HG02588 (cell line): ENCODE measurements at regions not wholly inside any gene's neighbourhood (a gene's known extent, or its start where the extent isn't known, plus 50 kb on each side); places are given as distances from the start of the nearest gene placed in this dataset.

ENCODE experiments used
- ATAC-seq: cut with Tn5 transposase; IDR thresholded peaks from one replicate; pipeline ENCODE4 v1.9.1; 2021; ENCODE audit warnings: mild to moderate bottlenecking, moderate library complexity; ENCODE audit not compliant: unreplicated experiment

DNA sequence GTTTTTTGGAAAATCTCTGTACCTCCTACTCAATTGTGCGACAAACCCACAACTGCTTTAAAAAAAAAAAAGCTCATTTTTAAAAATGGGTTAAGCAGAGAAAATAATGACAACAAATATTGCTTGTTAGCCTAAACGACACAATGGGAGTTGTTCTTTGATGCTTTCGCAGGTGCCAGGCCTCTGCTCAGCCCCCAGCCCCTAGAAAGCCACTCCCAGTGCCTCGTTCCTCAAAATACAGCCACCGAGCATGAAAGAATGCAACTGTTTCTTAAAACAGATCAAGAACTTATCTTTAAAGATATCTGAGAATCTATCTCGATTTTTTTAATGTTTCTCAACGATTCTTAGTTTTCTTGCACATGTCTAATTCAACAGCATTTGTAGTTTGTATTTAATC is 85.2 kb upstream of the PFKP start:
- ATAC-seq, result no peak

DNA sequence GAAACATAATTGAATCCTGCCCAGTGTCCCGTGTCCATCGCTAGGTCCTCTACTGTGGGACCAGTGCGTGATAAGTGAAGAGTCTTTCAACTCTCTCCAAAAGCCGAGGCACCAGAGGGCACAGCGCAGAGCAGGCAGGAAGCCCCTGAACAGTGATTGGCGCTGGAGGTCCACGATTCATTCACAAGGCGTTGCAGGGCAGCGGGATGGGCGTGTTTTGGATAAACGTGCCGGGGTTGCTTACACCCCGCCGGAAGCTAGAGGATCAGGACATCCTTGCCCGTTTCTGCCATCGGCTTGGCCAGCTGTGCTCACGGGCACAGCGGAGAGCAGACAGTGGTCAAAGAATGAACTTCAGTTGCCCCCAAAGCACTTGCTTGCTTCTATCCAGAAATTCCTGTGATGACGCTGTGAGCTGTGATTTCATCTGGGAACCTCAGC is 86.0 kb upstream of the PFKP start:
- ATAC-seq, result no peak

DNA sequence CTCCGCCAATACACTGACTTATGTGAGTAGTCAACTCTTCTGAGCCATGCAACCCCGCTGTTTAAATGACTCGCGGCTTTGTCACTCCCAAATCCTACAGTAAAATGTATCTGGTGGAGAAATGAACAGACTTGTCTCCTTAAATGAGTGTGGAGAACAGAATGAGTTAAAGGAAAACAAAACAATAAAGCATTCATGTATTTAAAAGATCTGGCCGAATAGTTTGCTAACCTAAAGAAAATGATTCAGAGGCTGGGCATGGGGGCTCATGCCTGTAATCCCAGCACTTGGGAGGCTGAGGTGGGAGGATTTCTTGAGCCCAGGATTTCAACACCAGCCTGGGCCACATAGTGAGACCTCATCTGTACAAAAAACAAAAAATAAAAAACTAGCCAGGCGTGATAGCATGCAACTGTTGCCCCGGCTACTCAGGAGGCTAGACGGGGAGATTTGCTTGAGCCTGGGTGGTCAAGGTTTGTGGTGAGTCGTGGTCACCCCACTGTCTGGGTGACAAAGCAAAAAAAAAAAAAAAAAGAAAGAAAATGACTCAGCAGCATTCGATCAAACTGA is 86.5 kb upstream of the PFKP start:
- no peak for ATAC-seq

DNA sequence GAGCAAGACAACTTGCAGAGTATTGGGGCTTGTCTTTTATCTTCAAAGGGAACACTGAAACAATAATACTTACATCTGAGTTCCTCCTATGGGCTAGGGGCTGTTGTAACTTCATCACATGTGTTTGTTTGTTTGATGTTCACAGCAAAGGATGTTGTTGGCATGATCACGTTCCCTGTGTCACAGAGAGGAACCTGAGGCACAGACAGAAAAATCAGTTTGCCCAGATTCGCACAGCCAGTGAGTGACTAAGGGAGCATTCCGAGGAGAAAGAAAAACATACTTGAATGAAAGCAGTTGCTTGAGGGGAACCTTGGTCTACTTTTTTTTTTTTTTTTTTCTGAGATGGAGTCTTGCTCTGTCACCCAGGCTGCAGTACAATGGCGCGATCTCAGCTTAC is 87.2 kb upstream of the PFKP start:
- ATAC-seq, result no peak

DNA sequence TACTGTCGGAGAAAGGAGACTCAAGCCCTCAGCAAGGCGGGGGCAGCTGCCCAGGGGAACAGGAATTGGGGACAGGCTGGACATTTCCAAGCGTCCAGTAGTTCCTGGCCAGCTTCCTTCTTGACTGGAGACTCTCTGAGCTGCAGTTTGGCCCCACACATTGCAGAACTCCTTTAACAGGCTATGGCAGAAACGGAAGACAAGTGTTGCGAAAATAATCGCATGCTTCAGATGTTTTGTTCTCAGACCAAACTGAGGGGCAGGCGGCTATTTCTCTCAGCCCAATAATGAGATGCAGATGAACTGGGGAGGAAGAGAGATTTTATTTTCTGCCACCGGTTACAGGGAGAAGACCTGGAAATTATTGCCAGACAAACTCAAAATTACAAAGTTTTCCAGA is 88.0 kb upstream of the PFKP start:
- ATAC-seq, result no peak

GRCh38 chr10:2978574-2979273 is 88.6 kb upstream of the PFKP start:
- ATAC-seq, result no peak

DNA sequence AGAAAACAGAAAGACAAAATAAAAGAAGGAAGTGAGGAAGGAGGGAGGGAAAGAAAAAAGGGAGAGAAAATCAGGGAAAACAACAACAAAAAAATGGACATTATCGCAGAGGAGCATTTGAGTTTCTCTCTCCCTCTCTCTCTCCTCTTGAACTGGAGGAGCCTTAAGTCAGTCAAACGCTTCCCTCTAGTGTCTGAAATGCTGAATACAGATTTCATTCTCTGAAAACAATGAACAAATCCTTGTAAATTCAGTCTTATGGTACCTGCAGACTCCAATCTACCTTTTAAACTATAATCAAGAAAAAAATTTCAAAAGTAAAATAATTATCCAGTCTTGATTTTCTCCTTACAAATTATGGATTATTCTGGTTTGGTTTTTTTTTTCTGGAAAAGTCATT is 89.2 kb upstream of the PFKP start:
- peak; percentile 50 for ATAC-seq

- no peak for ATAC-seq
Measured at GRCh38 chr10:2974503-2975207, 92.7 kb upstream of the PFKP start.

DNA sequence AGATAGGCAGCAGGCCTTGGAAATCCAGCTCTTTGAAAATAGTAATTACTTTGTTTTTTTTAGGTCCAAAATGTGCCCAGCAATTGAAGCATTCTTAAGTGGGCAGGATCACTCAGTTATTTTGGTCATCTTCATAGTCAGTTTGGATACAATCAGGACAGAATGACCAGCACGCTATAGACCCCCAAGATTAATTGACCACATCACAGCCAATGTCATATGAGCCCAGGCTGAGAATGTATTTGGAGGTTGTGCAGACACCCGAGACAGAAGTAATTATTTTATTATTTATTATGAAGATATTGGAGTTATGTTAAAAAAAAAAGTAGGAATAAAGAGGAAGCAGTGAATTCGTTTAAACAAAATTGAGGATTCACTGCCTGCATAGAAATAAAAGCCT is 93.3 kb upstream of the PFKP start:
- no peak for ATAC-seq

DNA sequence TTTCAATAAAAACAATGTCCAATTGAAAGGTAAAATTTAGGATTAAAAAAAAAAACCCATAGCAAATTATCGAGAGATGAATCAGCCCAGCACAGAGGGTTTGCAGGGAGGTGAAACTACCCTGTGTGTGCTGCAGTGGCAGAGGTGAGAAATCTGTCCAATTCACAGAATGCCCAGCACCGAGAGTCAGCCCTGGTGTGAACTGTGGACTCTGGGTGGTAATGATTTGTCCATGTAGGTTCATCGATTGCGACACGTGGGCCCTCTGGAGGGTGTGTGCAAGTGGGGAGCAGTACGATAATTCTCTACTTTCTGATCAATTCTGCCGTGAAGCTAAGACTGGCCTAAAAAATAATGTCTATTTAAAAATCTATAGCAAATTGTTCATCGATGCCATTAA is 94.5 kb upstream of the PFKP start:
- ATAC-seq, result no peak

DNA sequence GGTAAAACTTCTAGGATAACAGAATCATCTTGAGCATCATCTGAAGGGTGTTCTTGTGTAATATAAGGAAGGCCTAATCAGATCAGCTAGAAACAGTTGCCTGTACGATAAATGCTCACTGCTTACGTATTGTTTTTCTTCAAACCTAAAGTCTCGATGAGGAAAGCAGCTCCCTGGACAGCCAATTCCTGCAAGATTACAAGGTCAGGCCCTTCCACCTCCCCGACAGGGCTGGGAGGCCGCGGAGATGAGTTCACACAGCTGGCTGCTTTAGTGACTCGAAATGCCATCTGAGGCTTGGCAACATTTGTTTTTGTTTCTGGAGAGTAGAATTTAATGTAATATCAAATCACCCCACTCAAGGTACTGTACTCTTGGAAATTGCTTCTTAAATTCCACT is 95.1 kb upstream of the PFKP start:
- no peak for ATAC-seq

- no peak for ATAC-seq
Measured at GRCh38 chr10:2970190-2970823, 97.0 kb upstream of the PFKP start.

DNA sequence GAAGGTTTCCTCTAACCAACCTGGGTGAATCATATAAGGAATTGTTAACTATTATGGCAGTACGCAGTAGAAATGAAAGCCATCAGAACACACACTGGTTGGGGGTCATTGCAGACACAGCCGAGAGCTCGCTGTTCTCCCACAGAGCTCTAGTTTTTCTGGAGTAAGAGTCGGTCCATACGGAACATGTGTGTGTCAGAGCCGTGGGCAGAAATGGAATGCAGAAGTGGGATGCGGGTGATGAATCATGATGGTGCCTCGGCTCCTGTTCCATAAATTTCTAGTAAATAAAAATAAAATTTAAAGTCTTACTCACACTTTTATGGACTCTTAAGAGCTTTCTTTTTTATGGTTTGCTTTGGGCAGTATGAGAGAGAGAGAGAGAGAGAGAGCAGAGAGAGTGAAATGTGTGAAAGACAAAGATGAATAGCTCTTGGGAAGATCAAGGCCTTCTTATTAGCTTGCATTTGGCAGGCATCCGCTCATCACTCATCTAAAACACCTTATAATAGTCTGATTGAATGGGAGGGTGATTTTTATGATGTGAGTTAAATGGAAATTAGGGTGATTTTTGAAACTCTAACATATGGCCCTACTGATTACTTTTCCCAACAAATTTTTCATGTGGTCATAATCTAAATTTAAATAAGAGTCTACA is 98.8 kb upstream of the PFKP start:
- ATAC-seq, result no peak

GRCh38 chr10:2966134-2966533 is 101.2 kb upstream of the PFKP start:
- no peak for ATAC-seq

DNA sequence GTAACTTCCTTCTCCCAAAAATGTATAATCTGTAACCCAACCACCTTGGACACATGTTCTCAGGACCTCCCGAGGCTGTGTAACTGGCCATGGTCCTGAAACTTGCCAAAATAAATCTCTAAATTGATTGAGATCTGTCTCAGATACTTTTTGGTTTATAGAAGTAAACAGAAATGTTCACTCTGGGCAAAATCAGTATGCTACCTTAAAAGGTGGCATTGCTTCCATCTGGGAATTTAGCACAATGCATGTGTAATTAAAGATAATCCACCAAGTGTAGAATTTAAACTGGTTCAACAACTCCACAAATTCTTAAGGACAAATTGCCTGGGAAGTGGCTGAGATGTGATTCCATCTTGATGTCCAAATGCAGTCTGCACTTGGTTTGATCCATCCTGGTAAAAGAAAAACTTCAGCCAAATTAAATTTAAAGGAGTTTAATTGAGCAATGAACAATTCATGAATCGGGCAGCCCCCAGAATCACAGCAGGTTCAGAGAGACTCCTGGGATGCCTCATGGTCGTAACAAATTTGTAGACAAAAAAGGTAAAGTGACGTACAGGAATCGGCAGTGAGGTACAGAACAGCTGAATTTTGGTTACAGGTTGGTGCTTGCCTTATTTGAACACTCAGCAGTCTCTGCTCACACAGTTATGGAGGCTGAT is 102.6 kb upstream of the PFKP start:
- no peak for ATAC-seq

DNA sequence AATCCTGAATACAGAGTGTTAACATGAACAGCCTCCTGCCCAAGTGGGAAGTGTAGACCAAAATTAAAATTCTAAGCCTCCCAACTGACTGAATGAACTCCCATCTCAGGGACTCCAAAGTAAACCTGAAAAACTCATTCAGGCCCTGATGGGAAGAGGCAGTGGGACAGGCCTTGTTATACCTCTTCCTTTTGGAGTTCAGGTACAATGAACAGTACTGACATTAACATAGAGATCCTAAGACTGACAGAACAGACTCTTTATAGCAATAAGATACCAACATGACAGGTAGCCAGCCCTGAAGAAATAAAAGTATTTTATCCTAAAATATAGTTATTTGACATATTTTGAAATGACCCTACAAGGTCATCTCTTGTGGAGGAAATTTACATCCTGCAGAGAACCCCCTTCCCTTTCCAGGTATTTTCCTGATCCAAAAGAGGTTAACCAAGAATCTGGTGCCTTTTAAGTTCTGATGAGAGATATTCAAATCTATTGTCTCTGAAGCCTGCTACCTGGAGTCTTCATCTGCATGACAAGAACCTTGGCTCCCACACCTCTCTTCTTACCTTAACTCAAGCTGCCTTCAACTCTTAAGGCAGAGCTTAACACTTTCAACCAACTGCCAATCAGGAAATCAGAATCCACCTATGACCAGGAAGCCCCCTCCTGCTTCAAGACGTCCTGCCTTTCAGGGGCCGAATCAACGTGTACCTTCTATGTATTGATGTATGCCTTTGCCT is 103.3 kb upstream of the PFKP start:
- no peak for ATAC-seq

- ATAC-seq, result no peak
Measured at GRCh38 chr10:2962194-2962593, 105.2 kb upstream of the PFKP start.

GRCh38 chr10:2958659-2959058 is 108.7 kb upstream of the PFKP start:
- ATAC-seq, result no peak

GRCh38 chr10:2957785-2958184 is 109.6 kb upstream of the PFKP start:
- ATAC-seq, result no peak

- no peak for ATAC-seq
Measured at GRCh38 chr10:2955064-2955463, 112.3 kb upstream of the PFKP start.
